Ishikawa (cell line): ENCODE measurements at regions not wholly inside any gene's neighbourhood (a gene's known extent, or its start where the extent isn't known, plus 50 kb on each side); places are given as distances from the start of the nearest gene placed in this dataset.

Experiments
- CEBPB ChIP-seq: IDR thresholded peaks from 2 replicates; pipeline ENCODE4 v1.6.1; 2012
- CREB1 ChIP-seq: IDR thresholded peaks from 2 replicates; pipeline ENCODE4 v1.6.1; 2012; ENCODE audit warnings: low read depth
- EGR1 ChIP-seq: IDR thresholded peaks from 2 replicates; pipeline ENCODE4 v1.6.1; 2012
- EP300 ChIP-seq: IDR thresholded peaks from 2 replicates; pipeline ENCODE4 v1.6.1; 2012; ENCODE audit warnings: borderline replicate concordance
- FOXM1 ChIP-seq: IDR thresholded peaks from 2 replicates; pipeline ENCODE4 v1.6.1; 2012; ENCODE audit warnings: low read depth, borderline replicate concordance
- NFIC ChIP-seq: IDR thresholded peaks from 2 replicates; pipeline ENCODE4 v1.6.1; 2012
- RAD21 ChIP-seq: IDR thresholded peaks from 2 replicates; pipeline ENCODE4 v1.6.1; 2012; ENCODE audit warnings: low read depth
- TAF1 ChIP-seq: IDR thresholded peaks from 2 replicates; pipeline ENCODE4 v1.6.1; 2012; ENCODE audit warnings: low read depth, mild to moderate bottlenecking
- TCF12 ChIP-seq: IDR thresholded peaks from 2 replicates; pipeline ENCODE4 v1.6.1; 2012; ENCODE audit warnings: low read depth
- TEAD4 ChIP-seq: IDR thresholded peaks from 2 replicates; pipeline ENCODE4 v1.6.1; 2012
- YY1 ChIP-seq: IDR thresholded peaks from 2 replicates; pipeline ENCODE4 v1.6.1; 2012; ENCODE audit warnings: low read depth
- ZBTB7A ChIP-seq: IDR thresholded peaks from 2 replicates; pipeline ENCODE4 v1.6.1; 2012; ENCODE audit warnings: low read depth
- TF ChIP-seq, protein P1 (sequence below): IDR thresholded peaks from 2 replicates; pipeline ENCODE4 v1.6.1; 2012
- TF ChIP-seq, protein P2 (sequence below): IDR thresholded peaks from 2 replicates; pipeline ENCODE4 v1.6.1; 2012
- TF ChIP-seq, protein P3 (sequence below): IDR thresholded peaks from 2 replicates; pipeline ENCODE4 v1.6.1; 2012; ENCODE audit warnings: low read depth, mild to moderate bottlenecking

- TF ChIP-seq RAD21 = no peak
- TF ChIP-seq, protein P1, sequence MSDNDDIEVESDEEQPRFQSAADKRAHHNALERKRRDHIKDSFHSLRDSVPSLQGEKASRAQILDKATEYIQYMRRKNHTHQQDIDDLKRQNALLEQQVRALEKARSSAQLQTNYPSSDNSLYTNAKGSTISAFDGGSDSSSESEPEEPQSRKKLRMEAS = no peak
- no peak for TF ChIP-seq YY1
- TF ChIP-seq NFIC = no peak
- TF ChIP-seq TAF1 = no peak
These were observed 372.1 kb upstream of the EMCN start for GRCh38 chr4:100889898-100890297.

GRCh38 chr4:100889401-100889800 lies 371.6 kb upstream of the EMCN start:
- TF ChIP-seq TAF1 = no peak
- TF ChIP-seq CREB1 = no peak
- TF ChIP-seq TCF12 = no peak
- no peak for TF ChIP-seq NFIC
- TF ChIP-seq, protein P2, sequence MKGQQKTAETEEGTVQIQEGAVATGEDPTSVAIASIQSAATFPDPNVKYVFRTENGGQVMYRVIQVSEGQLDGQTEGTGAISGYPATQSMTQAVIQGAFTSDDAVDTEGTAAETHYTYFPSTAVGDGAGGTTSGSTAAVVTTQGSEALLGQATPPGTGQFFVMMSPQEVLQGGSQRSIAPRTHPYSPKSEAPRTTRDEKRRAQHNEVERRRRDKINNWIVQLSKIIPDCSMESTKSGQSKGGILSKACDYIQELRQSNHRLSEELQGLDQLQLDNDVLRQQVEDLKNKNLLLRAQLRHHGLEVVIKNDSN = no peak
- TF ChIP-seq RAD21 = no peak
- no peak for TF ChIP-seq EGR1
- TF ChIP-seq, protein P3, sequence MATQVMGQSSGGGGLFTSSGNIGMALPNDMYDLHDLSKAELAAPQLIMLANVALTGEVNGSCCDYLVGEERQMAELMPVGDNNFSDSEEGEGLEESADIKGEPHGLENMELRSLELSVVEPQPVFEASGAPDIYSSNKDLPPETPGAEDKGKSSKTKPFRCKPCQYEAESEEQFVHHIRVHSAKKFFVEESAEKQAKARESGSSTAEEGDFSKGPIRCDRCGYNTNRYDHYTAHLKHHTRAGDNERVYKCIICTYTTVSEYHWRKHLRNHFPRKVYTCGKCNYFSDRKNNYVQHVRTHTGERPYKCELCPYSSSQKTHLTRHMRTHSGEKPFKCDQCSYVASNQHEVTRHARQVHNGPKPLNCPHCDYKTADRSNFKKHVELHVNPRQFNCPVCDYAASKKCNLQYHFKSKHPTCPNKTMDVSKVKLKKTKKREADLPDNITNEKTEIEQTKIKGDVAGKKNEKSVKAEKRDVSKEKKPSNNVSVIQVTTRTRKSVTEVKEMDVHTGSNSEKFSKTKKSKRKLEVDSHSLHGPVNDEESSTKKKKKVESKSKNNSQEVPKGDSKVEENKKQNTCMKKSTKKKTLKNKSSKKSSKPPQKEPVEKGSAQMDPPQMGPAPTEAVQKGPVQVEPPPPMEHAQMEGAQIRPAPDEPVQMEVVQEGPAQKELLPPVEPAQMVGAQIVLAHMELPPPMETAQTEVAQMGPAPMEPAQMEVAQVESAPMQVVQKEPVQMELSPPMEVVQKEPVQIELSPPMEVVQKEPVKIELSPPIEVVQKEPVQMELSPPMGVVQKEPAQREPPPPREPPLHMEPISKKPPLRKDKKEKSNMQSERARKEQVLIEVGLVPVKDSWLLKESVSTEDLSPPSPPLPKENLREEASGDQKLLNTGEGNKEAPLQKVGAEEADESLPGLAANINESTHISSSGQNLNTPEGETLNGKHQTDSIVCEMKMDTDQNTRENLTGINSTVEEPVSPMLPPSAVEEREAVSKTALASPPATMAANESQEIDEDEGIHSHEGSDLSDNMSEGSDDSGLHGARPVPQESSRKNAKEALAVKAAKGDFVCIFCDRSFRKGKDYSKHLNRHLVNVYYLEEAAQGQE = no peak
- no peak for TF ChIP-seq ZBTB7A
- no peak for TF ChIP-seq CEBPB
- no peak for TF ChIP-seq TEAD4
- TF ChIP-seq FOXM1 = no peak
- TF ChIP-seq, protein P1 = no peak

DNA sequence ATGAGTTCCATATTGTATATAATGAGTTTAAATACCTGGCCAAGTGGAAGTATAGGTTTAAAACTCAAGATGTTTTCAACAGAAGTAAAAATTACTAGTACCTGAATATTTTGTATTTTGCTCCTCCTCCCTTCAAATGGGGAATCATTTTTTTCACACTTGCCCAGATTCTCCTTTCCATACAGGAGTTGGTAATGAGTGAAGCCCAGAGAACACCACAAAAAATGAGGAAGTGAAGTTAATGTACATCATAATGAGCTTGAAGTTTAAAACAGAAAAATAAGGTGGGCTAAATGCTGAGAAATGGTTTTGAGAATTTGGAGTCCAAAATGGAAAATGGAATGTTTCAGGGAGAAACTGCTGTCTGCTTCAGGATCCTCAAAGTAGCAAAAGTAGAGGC lies 364.8 kb upstream of the EMCN start:
- TF ChIP-seq FOXM1 = no peak

DNA sequence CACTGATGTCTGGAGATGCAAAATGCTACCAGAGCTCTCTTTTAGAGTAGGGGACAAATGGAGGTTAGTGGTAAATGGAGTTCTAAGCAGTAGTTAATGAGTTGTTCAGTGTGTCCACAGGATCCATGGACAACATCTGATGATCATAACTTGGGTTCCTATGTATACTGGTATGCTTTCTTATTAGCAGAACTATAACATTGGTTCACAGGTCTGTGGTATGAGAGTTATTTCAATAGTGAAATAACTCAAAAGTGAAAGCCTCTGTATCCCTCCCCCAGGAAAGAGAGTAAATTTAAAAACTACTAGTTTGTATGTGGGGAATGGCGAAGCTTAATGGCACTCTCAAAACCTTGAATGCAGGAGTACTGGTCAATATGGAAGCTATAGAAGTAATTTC lies 363.5 kb upstream of the EMCN start:
- TF ChIP-seq EGR1 (no peak), TCF12 (no peak), EP300 (no peak), ZBTB7A (no peak), CEBPB (no peak), YY1 (no peak)
- TF ChIP-seq, protein P1 = no peak

DNA sequence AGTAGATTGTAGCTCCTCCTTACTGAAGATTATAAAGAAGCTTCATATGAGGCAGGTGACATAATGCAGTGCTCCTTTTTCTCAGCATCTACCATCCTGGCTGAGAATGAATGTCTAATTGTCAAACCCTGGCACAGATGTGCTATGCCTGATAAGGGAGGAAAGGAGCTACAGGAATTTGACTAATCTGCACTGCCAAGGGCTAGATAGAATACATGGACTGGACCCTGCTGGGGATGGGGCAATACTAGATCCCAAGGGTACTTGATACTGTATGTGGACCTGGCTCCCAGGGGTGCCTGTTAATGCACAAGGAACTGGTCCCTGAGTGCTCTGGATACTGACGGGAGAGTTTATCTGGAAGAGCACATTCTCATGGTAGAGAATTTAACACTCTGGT lies 362.2 kb upstream of the EMCN start:
- TF ChIP-seq CEBPB (no peak), CREB1 (no peak), FOXM1 (no peak), ZBTB7A (no peak), TEAD4 (no peak), EGR1 (no peak), EP300 (no peak), YY1 (no peak), NFIC (no peak), TCF12 (no peak), TAF1 (no peak), RAD21 (no peak)
- TF ChIP-seq, protein P3 = no peak
- TF ChIP-seq, protein P1 = no peak
- TF ChIP-seq, protein P2 = no peak

DNA sequence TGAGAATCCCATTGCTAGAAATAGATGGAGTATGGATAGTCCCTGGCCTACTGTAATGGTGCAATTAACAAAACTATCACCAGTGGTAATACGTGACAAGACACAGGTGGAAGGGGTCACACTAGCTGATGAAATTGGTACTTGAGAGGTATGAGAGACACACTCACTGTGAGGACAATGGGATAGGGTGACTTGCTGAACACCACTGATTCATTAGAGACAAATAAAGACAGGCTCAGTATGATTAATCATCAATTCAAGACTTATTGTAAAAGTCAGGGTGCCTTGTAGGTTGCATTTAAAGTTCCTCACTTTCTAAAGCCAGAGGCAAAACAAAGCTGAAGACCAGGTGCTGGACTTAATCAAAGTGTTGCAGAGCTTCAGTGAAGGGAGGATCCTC lies 361.6 kb upstream of the EMCN start:
- TF ChIP-seq TCF12 (no peak), ZBTB7A (no peak), TAF1 (no peak), RAD21 (no peak), CREB1 (no peak), FOXM1 (no peak), CEBPB (no peak), NFIC (no peak), YY1 (no peak), TEAD4 (no peak), EGR1 (no peak)
- TF ChIP-seq, protein P2 = no peak
- TF ChIP-seq, protein P3 = no peak
